ENCODE measurements at regions not wholly inside any gene's neighbourhood (a gene's known extent, or its start where the extent isn't known, plus 50 kb on each side); places are given as distances from the start of the nearest gene placed in this dataset.
"Not testable (repeated sequence)": the region's sequence is repeated elsewhere in the genome, so short reads cannot be mapped to it uniquely, and the experiment has no call there.

DNA sequence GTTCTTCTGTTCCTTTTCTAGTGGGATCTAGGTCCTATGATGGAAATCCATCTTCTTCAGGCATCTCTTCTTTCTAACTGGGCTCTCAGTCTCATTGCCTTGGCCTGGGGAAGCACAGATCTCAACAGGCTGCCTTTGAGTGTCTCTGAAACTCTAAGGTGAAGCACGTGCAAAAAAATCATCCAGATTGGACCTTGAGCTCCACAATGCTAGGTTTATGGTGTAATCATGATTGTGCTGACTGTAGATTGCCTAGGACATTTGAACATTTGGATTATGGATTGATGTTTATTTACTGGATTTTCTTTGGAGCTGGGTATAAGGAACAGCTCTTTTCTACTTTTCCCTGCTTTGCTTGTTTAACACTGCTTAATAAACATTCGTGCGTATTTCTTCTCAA lies 191.5 kb upstream of the NR3C2 start:
- DNase-seq: no peak

- DNase-seq: no peak
These were observed 190.3 kb upstream of the NR3C2 start for GRCh38 chr4:148632476-148632875.

DNA sequence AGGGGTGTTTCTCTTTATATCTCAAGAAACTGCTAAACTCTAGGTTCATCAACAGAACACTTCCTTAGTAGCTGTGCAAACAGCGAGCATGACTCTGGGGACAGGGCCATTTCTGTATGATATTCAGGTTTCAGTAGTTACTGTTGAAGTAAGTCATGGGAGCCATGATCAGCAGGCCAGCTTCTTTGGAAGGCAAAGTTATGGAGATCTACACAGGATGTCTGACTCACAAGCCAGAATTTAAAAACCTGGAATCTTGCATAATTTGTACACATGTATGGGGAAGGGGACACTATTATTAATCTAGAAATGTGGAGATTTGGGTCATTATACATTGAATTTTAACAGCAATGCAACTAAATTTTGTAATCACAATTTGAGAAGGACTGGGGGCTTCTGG lies 187.8 kb upstream of the NR3C2 start:
- DNase-seq: no peak

DNA sequence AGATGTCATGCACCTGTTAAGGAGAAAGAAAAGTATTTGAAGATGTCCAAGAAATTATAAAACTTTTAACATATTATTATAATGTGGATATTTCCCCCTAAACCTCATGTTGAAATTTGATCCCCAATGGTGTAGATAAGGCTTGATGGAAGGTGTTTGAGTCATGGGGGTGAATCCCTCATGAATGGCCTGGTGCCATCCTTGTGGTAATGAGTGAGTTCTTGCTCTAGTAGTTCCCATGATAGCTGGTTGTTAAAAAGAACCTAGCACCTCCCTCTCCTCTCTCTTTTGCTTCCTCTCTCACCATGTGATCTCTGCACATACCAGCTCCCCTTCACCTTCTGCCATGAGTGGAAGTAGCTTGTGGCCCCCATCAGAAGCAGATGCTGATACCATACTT lies 176.6 kb upstream of the NR3C2 start:
- DNase-seq: no peak

- DNase-seq: no peak
These were observed 166.8 kb upstream of the NR3C2 start for GRCh38 chr4:148608968-148609367.

- not testable (repeated sequence) for DNase-seq
These were observed 156.4 kb upstream of the NR3C2 start for GRCh38 chr4:148598418-148599207.

GRCh38 chr4:148589182-148589581 lies 147.0 kb upstream of the NR3C2 start:
- DNase-seq: no peak

- DNase-seq: no peak
These were observed 133.4 kb upstream of the NR3C2 start for GRCh38 chr4:148575577-148575976.

- no peak for DNase-seq
These were observed 132.7 kb upstream of the NR3C2 start for GRCh38 chr4:148574911-148575310.

- no peak for DNase-seq
These were observed 132.3 kb upstream of the NR3C2 start for GRCh38 chr4:148574502-148574901.

DNA sequence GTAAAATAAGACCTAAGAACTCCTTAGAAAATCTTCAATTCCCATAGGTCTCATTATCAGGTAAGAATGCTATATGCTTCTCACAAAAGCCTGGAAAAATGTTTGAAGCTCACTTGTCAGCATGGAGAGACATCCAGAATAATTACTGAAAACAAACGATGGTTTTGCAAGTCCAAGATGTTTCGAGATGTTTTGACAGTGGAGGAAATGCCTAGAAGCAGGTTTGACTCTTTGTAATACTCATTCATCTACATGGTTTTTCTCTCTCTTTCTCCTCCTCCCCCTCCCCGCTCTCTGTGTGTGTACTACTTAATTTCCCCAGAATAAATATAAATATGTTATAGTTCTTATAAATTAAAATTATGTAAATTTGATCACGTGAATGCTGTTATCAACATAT lies 131.9 kb upstream of the NR3C2 start:
- no peak for DNase-seq

- no peak for DNase-seq
These were observed 131.1 kb upstream of the NR3C2 start for GRCh38 chr4:148573296-148573695.

DNA sequence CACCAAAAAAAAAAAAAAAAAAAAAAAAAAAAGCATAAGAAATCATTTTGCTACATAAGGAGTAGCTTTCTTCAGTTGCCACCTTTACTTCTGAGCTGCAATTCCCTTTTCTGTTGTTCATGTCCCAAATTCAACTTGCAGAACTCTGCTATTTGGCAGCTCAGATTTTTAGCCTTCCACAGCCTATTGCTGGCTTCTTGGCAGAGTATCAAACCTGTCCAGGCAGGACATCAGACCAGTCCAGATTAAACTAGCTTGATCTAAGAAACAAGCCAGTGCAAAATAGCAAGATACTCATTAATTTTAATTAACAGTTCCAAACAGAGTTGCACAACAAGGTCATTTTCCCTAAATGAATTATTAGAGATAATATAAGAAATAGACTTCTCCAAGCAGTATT lies 123.6 kb upstream of the NR3C2 start:
- no peak for DNase-seq

- no peak for DNase-seq
These were observed 121.5 kb upstream of the NR3C2 start for GRCh38 chr4:148563684-148564083.

DNA sequence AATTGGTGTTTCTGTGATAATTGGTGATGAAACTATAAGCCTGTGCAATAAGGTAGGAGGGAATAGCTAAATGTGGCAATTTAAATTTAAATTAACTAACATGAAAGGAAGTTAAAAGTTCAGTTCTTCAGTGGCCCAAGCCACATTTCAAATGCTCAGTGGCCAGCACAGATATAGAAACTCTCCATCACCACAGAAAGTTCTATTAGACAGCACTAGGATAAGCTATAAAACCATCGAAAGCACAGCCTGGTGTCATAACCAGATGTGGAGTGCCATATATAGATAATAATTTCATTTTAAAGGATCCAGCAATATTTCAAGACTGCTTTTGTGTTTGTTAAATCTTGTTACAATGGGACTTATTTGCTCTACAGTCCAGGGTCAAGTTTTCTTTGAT lies 119.3 kb upstream of the NR3C2 start:
- DNase-seq: no peak

DNA sequence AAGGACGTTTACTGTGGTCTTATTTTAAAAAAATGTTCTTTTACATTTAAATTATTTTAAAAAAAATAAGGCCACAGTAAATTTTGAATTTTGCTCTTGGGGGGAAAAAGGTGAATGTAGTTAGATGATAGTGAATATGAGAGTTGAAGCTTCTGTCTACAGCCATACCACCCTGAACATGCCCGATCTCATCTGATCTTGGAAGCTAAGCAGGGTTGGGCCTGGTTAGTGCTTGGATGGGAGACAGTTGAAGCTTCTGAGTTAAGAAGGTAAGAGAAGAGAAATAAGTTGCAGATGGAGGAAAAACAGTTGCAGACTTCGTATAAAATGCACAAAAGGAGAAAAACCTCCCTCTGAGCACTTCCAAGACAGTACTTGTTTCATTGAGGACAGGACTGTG lies 115.6 kb upstream of the NR3C2 start:
- no peak for DNase-seq

GRCh38 chr4:148550788-148551187 lies 108.6 kb upstream of the NR3C2 start:
- DNase-seq: no peak

DNA sequence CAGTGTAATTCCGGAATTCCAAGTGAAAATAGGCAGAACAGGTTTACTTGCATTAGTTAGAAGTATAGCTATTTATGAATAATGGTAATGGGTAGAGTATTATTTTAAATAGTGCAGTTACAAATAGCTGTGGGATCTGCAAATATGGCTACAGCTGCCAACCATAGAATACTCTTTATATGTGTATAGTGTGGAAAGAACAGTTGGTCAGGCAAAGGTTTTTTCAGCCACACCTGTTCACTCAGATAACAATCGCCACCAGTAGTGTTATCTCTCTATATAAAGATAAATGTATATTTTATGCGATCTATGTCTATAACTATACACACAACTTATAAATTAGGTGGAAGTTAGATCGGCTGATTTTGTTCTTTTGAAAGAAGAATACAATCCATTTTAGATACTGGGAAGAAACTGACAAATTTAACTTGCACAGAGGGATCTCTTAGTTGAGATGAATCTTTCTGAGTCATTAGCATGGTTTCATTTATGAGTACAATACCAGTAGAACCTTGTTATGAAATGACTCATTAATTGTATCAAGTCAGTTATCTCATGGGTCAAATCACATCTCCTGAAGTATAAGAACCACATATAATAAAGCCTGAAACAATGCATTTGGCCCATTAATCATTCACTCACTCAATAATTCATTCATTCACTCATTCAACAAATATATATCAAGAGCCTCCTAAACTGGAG lies 100.9 kb upstream of the NR3C2 start:
- no peak for DNase-seq

- no peak for DNase-seq
These were observed 98.6 kb upstream of the NR3C2 start for GRCh38 chr4:148540622-148541326.

DNA sequence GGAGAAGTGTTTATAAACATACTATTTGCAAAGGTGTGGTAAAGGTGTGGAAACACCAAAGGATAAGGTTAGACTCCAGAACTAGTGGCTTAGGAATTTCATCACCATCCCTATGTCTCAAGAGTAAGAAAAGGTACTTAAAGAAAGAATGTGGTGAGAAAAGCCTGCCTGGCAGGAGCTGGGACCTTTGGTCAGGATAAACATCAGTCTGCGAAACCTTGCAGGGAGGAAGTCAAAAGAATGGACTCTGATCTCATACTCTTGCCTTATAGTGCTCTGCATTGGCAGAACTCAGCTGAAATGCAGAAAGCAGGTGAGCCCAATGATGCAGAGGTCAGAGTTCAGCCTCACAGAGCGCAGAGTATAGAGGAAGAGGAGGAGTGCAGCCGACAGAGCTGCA lies 97.2 kb upstream of the NR3C2 start:
- no peak for DNase-seq

- DNase-seq: not testable (repeated sequence)
These were observed 91.6 kb upstream of the NR3C2 start for GRCh38 chr4:148533851-148534250.

DNA sequence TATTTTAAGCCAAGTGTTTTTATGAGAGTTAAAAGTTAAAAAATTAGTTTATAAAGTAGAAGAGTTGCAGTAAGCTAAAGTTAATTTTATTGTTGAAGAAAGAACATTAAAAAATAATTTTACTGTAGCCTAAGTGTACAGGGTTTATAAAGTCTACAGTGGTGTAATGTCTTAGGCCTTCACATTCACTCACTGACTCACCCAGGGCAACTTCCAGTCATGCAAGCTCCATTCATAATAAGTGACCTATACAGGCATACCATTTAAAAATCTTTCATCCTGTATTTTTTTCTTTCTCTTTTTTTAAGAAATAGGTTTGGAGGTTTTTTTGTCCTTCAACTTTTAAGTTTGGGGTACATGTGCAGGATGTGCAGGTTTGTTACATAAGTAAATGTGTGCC lies 87.9 kb upstream of the NR3C2 start:
- DNase-seq: no peak

GRCh38 chr4:148527571-148527970 lies 85.4 kb upstream of the NR3C2 start:
- no peak for DNase-seq

DNA sequence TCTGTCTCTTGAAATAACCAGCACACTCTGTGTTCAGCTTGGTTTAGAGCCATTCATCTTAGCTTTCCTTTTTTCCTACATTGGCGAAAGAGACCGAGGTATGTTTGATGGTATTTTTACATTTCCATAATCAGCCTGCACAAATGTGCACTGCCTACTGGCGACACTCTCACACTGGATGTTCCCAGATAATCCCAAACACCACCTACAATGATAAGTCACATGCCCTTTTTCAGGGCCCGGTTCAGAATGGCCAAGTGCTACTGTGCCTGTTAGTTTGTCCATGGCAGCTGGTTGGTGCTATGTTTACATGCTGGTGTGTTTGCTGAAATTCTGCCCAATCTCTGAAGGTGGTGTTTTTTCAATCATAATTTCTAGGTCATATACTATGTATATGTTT lies 80.8 kb upstream of the NR3C2 start:
- no peak for DNase-seq
